SK-N-SH (cell line): ENCODE measurements at regions not wholly inside any gene's neighbourhood (a gene's known extent, or its start where the extent isn't known, plus 50 kb on each side); places are given as distances from the start of the nearest gene placed in this dataset.

Source experiments
- CTCF ChIA-PET: fragments of 300-600, 350-600 bp; formaldehyde crosslinking; extraction: SDS; loops from one replicate; lab custom pipeline; 2021; lab: Yijun Ruan, JAX
- POLR2A ChIA-PET: fragments of 350-600 bp; sonication (Branson Sonifier 250); formaldehyde crosslinking; extraction: SDS; loops from one replicate; lab custom pipeline; 2020; ENCODE audit warnings: antibody characterized with exemption, inconsistent platforms; lab: Yijun Ruan, JAX
- DNase-seq: peaks from one replicate; pipeline ENCODE4 v3.0.0; 2012
- H2AFZ ChIP-seq: fragments of 200-600 bp; sonication (generic); 2 replicates; pipeline ENCODE4 v1.8.1; 2016; ENCODE audit warnings: antibody characterized with exemption, mild to moderate bottlenecking, low read depth
- H3F3A ChIP-seq: fragments of 200-600 bp; sonication (generic); replicated peaks from 2 replicates; pipeline ENCODE3; 2016; ENCODE audit warnings: antibody characterized with exemption, mild to moderate bottlenecking; ENCODE audit not compliant: insufficient read depth
- H3K27ac ChIP-seq, 2 experiments: fragments of 200-500 bp in 1 of 2; fragments of 200-600 bp in 1 of 2; sonication (Bioruptor generic) in 1 of 2; sonication (generic), shearing (Covaris generic) in 1 of 2; 2 replicates each; pipeline versions ENCODE4 v1.5.1 to v1.6.1; 2014 to 2016; ENCODE audit warnings: low read depth in 2 of 2, inconsistent platforms in 1 of 2, low read length in 1 of 2, mild to moderate bottlenecking in 1 of 2, mixed read lengths in 1 of 2
- H3K27me3 ChIP-seq: fragments of 200-600 bp; sonication (generic), shearing (Covaris generic); 2 replicates; pipeline ENCODE4 v1.6.1; 2016; ENCODE audit warnings: mixed run types; ENCODE audit not compliant: insufficient read depth
- H3K36me3 ChIP-seq, 2 experiments: fragments of 200-500 bp in 1 of 2; fragments of 200-600 bp in 1 of 2; sonication (Bioruptor generic) in 1 of 2; sonication (generic) in 1 of 2; replicated peaks in 1 of 2; 2 replicates each; pipeline versions ENCODE3 to v1.5.1; 2014 to 2016; ENCODE audit warnings: low read length in 1 of 2, mild to moderate bottlenecking in 1 of 2; ENCODE audit not compliant: insufficient read depth in 2 of 2, control insufficient read depth in 1 of 2
- H3K4me1 ChIP-seq, 2 experiments: fragments of 200-500 bp in 1 of 2; fragments of 200-600 bp in 1 of 2; sonication (Bioruptor generic) in 1 of 2; sonication (generic), shearing (Covaris generic) in 1 of 2; 2 replicates each; pipeline versions ENCODE4 v1.5.1 to v1.6.1; 2014 to 2016; ENCODE audit warnings: low read depth in 1 of 2, low read length in 1 of 2, mixed run types in 1 of 2; ENCODE audit not compliant: insufficient read depth in 2 of 2, control insufficient read depth in 1 of 2
- H3K4me2 ChIP-seq: fragments of 200-600 bp; sonication (generic), shearing (Covaris generic); 2 replicates; pipeline ENCODE4 v1.6.1; 2017; ENCODE audit warnings: mixed run types
- H3K4me3 ChIP-seq, 2 experiments: fragments of 200-500 bp in 1 of 2; fragments of 200-600 bp in 1 of 2; sonication (Bioruptor generic) in 1 of 2; sonication (generic), shearing (Covaris generic) in 1 of 2; 2 replicates each; pipeline versions ENCODE4 v1.5.1 to v1.8.1; 2014 to 2016; ENCODE audit warnings: low read depth in 2 of 2, inconsistent platforms in 1 of 2, low read length in 1 of 2, mild to moderate bottlenecking in 1 of 2, mixed read lengths in 1 of 2, moderate library complexity in 1 of 2
- H3K79me2 ChIP-seq: fragments of 200-600 bp; sonication (generic); 2 replicates; pipeline ENCODE4 v1.8.1; 2017; ENCODE audit warnings: mild to moderate bottlenecking; ENCODE audit not compliant: insufficient read depth
- H3K9ac ChIP-seq: fragments of 200-600 bp; sonication (generic); 2 replicates; pipeline ENCODE4 v1.6.1; 2017; ENCODE audit warnings: mixed run types
- H3K9me2 ChIP-seq: fragments of 200-600 bp; sonication (generic); 2 replicates; pipeline ENCODE4 v1.6.1; 2017; ENCODE audit warnings: mixed run types
- H3K9me3 ChIP-seq: fragments of 200-600 bp; sonication (generic); 2 replicates; pipeline ENCODE4 v1.6.1; 2017; ENCODE audit warnings: mixed run types, mild to moderate bottlenecking, moderate library complexity
- H4K20me1 ChIP-seq: fragments of 200-600 bp; sonication (generic); 2 replicates; pipeline ENCODE4 v1.6.1; 2017; ENCODE audit warnings: mild to moderate bottlenecking, mixed run types; ENCODE audit not compliant: insufficient read depth
- CHD2 ChIP-seq: fragments of 150-350 bp; IDR thresholded peaks from 2 replicates; pipeline ENCODE4 v1.6.1; 2018; ENCODE audit warnings: low read length; ENCODE audit not compliant: partially characterized antibody
- EP300 ChIP-seq, 2 experiments: IDR thresholded peaks; 2 replicates each; pipeline versions ENCODE4 v1.4.0 to v1.6.1; 2012; ENCODE audit warnings: borderline replicate concordance in 1 of 2, low read depth in 1 of 2, low read length in 1 of 2
- FOSL2 ChIP-seq: IDR thresholded peaks from 2 replicates; pipeline ENCODE4 v1.4.0; 2012; ENCODE audit warnings: low read depth, mild to moderate bottlenecking, moderate library complexity, borderline replicate concordance
- FOXJ3 ChIP-seq: sonication (generic); formaldehyde crosslinking; IDR thresholded peaks from 2 replicates; pipeline ENCODE4 v1.5.1; 2020; ENCODE audit warnings: mild to moderate bottlenecking, missing genetic modification reagents
- FOXM1 ChIP-seq: IDR thresholded peaks from 2 replicates; pipeline ENCODE4 v1.4.0; 2012; ENCODE audit warnings: low read depth, mild to moderate bottlenecking
- GATA2 ChIP-seq: sonication (generic); formaldehyde crosslinking; IDR thresholded peaks from 2 replicates; pipeline ENCODE4 v1.5.0; 2020; ENCODE audit warnings: mild to moderate bottlenecking, missing genetic modification reagents
- MXI1 ChIP-seq: IDR thresholded peaks from 2 replicates; pipeline ENCODE4 v1.6.1; 2012; ENCODE audit warnings: mild to moderate bottlenecking, low read depth, low read length, improper control_type of control experiment
- RAD21 ChIP-seq: IDR thresholded peaks from 2 replicates; pipeline ENCODE4 v1.6.1; 2012; ENCODE audit warnings: mild to moderate bottlenecking, low read length
- RCOR1 ChIP-seq: fragments of 150-350 bp; IDR thresholded peaks from 2 replicates; pipeline ENCODE4 v1.6.1; 2017; ENCODE audit warnings: antibody characterized with exemption, low read length
- RXRA ChIP-seq: IDR thresholded peaks from 2 replicates; pipeline ENCODE4 v1.4.0; 2012; ENCODE audit warnings: low read depth, mild to moderate bottlenecking, borderline replicate concordance
- SMC3 ChIP-seq: IDR thresholded peaks from 2 replicates; pipeline ENCODE4 v1.6.1; 2012; ENCODE audit warnings: low read depth, low read length, improper control_type of control experiment
- TEAD4 ChIP-seq: IDR thresholded peaks from 2 replicates; pipeline ENCODE4 v1.4.0; 2012; ENCODE audit warnings: mild to moderate bottlenecking, borderline replicate concordance; ENCODE audit not compliant: insufficient read depth
- WGBS: methylation state at CpG from one replicate; pipeline ENCODE4 v1.1.6; 2017; ENCODE audit warnings: low lambda C conversion rate; 5-methylcytosine and 5-hydroxymethylcytosine counted together
- TF ChIP-seq, protein P1 (sequence below): fragments of 150-350 bp; IDR thresholded peaks from 2 replicates; pipeline ENCODE4 v1.6.1; 2016; ENCODE audit warnings: mild to moderate bottlenecking, low read depth, low read length
- TF ChIP-seq, protein P2 (sequence below): IDR thresholded peaks from 2 replicates; pipeline ENCODE4 v1.6.1; 2012; ENCODE audit warnings: mild to moderate bottlenecking, low read depth, low read length, moderate library complexity
- TF ChIP-seq, protein P3 (sequence below): fragments of 200-600 bp; sonication (generic); IDR thresholded peaks from 2 replicates; pipeline ENCODE4 v1.6.1; 2017; ENCODE audit warnings: antibody characterized with exemption, mild to moderate bottlenecking, moderate library complexity

DNA sequence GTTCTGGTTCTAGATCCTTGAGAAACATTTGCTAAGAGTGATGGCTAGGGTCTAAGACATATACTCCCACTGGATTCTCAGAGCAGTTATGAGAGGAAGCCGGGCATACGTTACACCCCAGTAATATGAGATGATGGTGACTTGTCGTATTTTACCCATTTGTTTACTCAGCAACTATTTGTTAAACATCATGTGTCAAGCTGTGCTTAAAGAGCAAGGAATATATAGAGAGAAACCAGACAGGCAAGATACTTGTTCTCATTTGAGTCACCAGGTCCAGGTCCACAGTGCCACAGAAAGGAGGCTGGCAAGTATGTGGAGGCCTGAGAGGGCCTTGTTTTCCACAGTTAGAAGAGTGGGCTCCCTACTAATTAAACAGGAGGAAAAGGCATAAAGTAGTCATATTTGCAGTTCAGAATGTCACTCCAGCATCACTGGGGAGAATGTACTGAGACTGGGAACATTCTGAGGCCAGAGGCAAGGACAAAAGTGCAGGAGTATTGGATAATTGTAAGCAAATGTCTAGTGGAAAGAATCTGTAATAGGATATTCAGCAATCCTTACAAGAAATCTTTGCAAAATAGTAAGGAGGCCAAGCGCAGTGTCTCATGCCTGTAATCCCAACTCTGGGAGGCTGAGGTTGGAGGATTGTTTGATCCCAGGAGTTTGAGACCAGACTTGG, 142.2 kb downstream of the IRS2 start:
- 72% methylated on average over 4 of the region's 4 CpGs for WGBS
- Histone ChIP-seq H3K4me2 (no peak overlapping the region), H3K36me3 (no peaks in the 10 kb centered on the region), H3K4me1 (peaks cover 10 to 28% of the 10 kb centered on the region in 2 experiments; a peak in 3 of 4 replicates), H3K79me2 (no peaks in the 10 kb centered on the region), H4K20me1 (no peaks in the 10 kb centered on the region), H3K9ac (no peak overlapping the region), H2AFZ (no peak overlapping the region), H3K9me3 (no peaks in the 10 kb centered on the region), H3K27me3 (no peaks in the 10 kb centered on the region), H3K9me2 (no peaks in the 10 kb centered on the region), H3F3A (no peaks in the 10 kb centered on the region), H3K4me3 (no peak overlapping the region), H3K27ac (no peak overlapping the region; a peak in 1 of 4 replicates)
- no peak for TF ChIP-seq TEAD4
- no peak for TF ChIP-seq FOXJ3
- TF ChIP-seq FOSL2: no peak
- DNase-seq: no peak
- ChIA-PET CTCF (no interaction called here), POLR2A (no interaction called here)

DNA sequence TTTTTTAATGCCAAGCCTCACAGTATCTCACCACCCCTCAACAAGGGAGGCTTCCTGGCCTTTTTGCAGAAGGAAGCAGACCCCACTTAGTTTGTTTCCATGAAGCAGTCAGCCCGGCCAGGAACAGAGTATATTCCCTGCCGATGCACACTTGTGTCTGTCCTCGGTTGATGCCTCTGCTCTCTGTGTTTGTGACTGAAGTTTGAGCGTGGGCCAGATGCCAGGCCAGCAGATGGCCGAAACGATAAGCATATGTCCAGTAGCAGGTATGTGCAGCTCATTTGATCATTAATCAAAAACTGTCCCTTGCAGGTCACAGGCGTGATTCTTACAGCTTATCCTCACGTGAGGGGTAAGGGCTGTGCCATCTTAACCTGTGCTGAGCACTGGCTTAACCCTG, 144.0 kb downstream of the IRS2 start:
- Histone ChIP-seq H3K4me2 (no peak overlapping the region), H3K4me1 (peaks cover 8 to 28% of the 10 kb centered on the region in 2 experiments; a peak in 3 of 4 replicates), H3K36me3 (no peaks in the 10 kb centered on the region), H3K27ac (peak overlapping the region in 1 of 2 experiments; percentile 89; a peak in 2 of 4 replicates), H2AFZ (no peak overlapping the region), H3K9ac (no peak overlapping the region), H3K9me2 (no peaks in the 10 kb centered on the region), H3K4me3 (no peak overlapping the region), H3K79me2 (no peaks in the 10 kb centered on the region), H3K27me3 (no peaks in the 10 kb centered on the region), H3F3A (no peaks in the 10 kb centered on the region), H4K20me1 (no peaks in the 10 kb centered on the region), H3K9me3 (no peaks in the 10 kb centered on the region)
- TF ChIP-seq GATA2 (CRISPR knock-in tag) (peak; percentile 98), FOXM1 (no peak), RCOR1 (peak; percentile 91), FOXJ3 (peak; percentile 71), MXI1 (peak; percentile 40; the same call in 1 of the 2 replicates), EP300 (IDR thresholded peaks at IDR 0.05; ENCODE audit: borderline replicate concordance in 1 of 2, low read depth in 1 of 2, low read length in 1 of 2) (peak in 1 of 2 experiments; percentile 79; a peak in 1 of 4 replicates), SMC3 (no peak), CHD2 (peak; percentile 81), RAD21 (peak; percentile 37), RXRA (no peak)
- TF ChIP-seq, protein P1, sequence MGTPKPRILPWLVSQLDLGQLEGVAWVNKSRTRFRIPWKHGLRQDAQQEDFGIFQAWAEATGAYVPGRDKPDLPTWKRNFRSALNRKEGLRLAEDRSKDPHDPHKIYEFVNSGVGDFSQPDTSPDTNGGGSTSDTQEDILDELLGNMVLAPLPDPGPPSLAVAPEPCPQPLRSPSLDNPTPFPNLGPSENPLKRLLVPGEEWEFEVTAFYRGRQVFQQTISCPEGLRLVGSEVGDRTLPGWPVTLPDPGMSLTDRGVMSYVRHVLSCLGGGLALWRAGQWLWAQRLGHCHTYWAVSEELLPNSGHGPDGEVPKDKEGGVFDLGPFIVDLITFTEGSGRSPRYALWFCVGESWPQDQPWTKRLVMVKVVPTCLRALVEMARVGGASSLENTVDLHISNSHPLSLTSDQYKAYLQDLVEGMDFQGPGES: no peak
- TF ChIP-seq, protein P2, sequence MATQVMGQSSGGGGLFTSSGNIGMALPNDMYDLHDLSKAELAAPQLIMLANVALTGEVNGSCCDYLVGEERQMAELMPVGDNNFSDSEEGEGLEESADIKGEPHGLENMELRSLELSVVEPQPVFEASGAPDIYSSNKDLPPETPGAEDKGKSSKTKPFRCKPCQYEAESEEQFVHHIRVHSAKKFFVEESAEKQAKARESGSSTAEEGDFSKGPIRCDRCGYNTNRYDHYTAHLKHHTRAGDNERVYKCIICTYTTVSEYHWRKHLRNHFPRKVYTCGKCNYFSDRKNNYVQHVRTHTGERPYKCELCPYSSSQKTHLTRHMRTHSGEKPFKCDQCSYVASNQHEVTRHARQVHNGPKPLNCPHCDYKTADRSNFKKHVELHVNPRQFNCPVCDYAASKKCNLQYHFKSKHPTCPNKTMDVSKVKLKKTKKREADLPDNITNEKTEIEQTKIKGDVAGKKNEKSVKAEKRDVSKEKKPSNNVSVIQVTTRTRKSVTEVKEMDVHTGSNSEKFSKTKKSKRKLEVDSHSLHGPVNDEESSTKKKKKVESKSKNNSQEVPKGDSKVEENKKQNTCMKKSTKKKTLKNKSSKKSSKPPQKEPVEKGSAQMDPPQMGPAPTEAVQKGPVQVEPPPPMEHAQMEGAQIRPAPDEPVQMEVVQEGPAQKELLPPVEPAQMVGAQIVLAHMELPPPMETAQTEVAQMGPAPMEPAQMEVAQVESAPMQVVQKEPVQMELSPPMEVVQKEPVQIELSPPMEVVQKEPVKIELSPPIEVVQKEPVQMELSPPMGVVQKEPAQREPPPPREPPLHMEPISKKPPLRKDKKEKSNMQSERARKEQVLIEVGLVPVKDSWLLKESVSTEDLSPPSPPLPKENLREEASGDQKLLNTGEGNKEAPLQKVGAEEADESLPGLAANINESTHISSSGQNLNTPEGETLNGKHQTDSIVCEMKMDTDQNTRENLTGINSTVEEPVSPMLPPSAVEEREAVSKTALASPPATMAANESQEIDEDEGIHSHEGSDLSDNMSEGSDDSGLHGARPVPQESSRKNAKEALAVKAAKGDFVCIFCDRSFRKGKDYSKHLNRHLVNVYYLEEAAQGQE: no peak
- TF ChIP-seq, protein P3, sequence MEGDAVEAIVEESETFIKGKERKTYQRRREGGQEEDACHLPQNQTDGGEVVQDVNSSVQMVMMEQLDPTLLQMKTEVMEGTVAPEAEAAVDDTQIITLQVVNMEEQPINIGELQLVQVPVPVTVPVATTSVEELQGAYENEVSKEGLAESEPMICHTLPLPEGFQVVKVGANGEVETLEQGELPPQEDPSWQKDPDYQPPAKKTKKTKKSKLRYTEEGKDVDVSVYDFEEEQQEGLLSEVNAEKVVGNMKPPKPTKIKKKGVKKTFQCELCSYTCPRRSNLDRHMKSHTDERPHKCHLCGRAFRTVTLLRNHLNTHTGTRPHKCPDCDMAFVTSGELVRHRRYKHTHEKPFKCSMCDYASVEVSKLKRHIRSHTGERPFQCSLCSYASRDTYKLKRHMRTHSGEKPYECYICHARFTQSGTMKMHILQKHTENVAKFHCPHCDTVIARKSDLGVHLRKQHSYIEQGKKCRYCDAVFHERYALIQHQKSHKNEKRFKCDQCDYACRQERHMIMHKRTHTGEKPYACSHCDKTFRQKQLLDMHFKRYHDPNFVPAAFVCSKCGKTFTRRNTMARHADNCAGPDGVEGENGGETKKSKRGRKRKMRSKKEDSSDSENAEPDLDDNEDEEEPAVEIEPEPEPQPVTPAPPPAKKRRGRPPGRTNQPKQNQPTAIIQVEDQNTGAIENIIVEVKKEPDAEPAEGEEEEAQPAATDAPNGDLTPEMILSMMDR: no peak
- DNase-seq: peak; percentile 57
- WGBS: 57% methylated on average over 8 of the region's 8 CpGs
- CTCF ChIA-PET: interaction anchor here (0.5 to 0.9 kb wide), 2 partner anchors 137 to 692 kb away, joined by 3 read pairs; no protein-coding TSS in a partner anchor
- POLR2A ChIA-PET: no interaction called here
